22Rv1 (cell line): ENCODE measurements at regions not wholly inside any gene's neighbourhood (a gene's known extent, or its start where the extent isn't known, plus 50 kb on each side); places are given as distances from the start of the nearest gene placed in this dataset.

Experiments
- H3K27ac ChIP-seq: fragments of 450-650 bp; 2 replicates; pipeline ENCODE4 v1.5.1; 2017
- ZFX ChIP-seq: fragments of 450-650 bp; IDR thresholded peaks from 2 replicates; pipeline ENCODE4 v1.6.1; 2017; ENCODE audit warnings: antibody characterized with exemption, borderline replicate concordance
- TF ChIP-seq, protein P1 (sequence below): fragments of 450-650 bp; IDR thresholded peaks from 2 replicates; pipeline ENCODE4 v1.5.1; 2017; ENCODE audit warnings: mild to moderate bottlenecking

DNA sequence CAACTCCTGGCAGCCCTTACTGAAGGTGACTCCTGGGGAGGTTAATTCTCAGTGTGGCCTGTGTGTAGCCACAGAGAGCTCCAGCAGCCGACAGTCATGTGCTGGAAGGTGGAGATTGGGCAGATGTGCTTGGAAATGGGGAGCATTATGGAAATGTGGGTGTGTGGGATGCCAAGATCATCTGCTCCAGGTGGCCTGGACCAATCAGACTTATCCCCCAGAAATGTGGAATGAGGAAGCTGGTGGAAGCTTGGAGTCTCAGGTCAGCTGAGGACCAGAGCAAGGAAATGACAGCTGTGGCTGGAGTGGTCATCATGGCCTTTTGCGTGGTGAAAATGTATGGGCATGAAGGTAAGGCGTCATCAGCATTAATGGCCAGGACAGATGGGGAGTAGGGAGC is 234.0 kb downstream of the MIAT start:
- no peak overlapping the region for H3K27ac ChIP-seq
- TF ChIP-seq, protein P1, sequence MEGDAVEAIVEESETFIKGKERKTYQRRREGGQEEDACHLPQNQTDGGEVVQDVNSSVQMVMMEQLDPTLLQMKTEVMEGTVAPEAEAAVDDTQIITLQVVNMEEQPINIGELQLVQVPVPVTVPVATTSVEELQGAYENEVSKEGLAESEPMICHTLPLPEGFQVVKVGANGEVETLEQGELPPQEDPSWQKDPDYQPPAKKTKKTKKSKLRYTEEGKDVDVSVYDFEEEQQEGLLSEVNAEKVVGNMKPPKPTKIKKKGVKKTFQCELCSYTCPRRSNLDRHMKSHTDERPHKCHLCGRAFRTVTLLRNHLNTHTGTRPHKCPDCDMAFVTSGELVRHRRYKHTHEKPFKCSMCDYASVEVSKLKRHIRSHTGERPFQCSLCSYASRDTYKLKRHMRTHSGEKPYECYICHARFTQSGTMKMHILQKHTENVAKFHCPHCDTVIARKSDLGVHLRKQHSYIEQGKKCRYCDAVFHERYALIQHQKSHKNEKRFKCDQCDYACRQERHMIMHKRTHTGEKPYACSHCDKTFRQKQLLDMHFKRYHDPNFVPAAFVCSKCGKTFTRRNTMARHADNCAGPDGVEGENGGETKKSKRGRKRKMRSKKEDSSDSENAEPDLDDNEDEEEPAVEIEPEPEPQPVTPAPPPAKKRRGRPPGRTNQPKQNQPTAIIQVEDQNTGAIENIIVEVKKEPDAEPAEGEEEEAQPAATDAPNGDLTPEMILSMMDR = no peak
- TF ChIP-seq ZFX = no peak

DNA sequence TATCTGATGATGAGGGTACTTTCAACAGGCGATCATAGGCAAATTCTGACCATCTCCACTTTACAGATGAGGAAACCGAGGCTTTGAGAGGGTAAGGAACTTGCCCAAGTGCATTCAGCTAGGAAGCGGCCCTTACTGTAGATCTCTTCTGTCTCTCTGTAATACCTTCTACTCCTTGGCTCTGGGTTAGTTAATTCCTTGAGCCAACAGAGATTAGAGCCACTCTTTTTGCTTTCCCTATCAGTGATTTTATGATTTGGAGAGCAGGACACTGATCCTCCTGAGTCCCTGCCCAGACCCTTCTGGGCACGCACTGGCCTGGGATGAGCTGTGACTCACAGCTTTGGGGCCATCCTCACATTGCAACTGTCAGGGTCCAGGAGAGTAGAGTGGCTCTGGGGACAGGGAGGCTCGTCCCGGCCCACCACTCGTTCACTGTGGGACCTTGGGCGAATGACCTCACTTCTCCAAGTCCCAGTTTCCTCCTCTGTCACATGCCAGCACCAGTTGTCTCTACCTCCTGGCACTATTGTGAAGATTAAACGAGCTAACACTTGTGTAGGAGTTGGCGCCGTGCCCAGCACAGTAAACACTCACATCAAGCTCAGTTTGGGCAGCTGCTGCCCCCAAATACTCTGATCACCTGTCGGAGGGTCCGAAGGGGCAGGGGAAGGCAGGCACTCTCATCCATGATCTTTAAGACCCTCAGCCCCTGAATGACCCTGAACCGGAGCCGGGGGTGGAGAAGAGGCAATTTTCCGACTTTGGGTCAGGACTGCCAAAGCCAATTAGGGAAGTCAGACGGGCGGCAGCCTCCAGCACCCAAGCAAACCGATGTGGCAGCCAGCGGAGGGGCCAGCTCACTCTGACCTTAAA is 235.0 kb downstream of the MIAT start:
- no peak overlapping the region for H3K27ac ChIP-seq

DNA sequence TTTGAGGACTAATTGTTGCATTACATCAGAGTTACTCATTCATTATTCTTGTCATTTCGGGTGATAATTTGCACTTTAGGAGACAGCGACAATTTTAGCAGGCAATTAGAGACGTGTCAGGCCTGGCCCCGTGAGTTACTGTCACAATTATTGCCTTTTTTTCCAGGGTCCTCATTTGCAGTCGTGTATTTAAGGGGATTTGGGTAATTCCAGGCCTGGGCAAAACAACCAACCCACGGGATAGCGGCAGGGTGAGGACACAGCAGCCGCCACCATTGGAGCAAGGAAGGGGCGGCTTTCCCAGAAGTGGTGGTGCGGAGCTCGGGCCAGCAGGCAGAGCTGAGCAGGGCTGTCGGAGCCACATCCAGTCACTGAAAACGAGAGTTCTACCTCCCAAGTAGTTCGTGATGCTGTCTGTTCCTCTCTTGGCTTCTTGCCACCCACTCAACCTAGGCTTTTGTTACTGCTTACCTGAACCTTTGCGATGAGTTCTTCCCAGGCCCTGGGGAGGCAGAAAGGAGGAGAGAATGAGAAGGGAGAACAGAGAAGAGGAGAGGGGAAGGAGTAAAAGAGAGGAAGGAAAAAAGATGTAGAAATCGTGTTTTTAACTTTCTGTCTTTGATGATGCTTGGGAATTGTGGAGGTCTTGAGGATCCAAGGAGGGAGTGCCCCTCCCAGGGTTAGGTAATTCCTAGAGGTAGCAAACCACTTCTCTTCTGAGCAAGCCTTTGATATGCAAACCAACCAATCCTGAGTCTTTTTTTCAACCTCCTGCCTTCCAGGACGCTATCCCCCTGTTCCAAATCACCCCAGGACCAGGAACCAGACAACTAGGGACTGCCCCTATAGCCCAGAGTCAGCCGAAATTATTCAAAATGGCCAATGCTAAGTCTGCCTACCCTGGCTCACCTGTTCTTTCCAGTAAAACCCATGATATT is 236.1 kb downstream of the MIAT start:
- no peak overlapping the region for H3K27ac ChIP-seq
- TF ChIP-seq ZFX = no peak
- TF ChIP-seq, protein P1 = no peak

More for the DNA sequence above, 235.0 kb downstream of the MIAT start:
- TF ChIP-seq ZFX = no peak
- TF ChIP-seq, protein P1 = no peak

DNA sequence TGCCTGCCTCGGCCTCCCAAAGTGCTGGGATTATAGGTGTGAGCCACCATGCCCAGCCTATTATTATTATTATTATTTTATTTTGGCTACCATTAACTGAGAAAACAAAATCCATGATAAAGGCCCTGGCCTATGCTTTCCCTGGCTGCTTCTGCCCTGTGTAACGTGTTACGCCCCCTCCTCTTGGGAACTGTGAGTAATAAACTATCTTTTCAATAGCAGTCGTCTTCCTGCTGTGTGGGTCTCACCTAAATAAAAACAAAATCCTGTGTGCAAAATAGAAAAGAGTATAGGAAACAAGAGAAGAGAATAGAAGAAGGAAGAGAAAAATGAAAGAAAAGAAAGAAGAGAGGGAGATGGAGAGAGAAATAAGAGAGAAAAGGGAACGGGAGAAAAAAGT is 237.0 kb downstream of the MIAT start:
- no peak for TF ChIP-seq ZFX
- TF ChIP-seq, protein P1 = no peak

DNA sequence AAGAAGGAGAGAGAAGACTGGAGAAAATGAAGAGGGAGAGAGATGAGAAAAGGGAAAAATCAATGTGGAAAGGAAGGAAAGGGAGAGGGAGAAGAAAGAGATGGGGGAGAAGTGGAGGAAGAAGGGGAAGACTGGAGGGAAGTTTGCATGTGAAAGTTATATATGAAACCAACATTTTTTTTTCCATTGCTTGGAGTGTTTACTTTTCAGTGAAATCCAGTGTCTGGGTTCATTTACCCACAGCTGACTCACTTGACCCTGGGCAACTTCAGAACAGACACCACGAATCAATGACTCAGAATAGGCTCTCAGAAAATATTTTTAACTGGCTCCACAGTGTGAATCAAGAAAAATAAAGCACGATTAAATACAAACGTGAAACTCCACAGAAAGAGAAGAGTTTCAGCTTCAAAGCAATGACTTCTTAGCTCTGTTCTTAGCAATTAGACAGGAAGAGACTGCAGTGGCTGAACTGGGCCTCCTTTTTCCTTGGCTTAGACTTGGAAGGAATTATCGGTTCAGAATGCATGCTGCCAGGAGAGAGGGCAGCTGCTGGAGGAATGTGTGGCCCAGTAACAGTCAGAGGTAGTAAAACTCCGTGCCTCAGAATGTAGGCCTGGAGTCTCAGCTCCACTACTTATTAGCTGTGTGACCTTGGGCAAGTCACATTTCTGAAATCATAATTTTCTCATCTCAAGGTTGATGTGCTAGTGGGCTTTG is 237.5 kb downstream of the MIAT start:
- H3K27ac ChIP-seq = no peak overlapping the region
- TF ChIP-seq, protein P1 = no peak

More for the DNA sequence above, 237.0 kb downstream of the MIAT start:
- H3K27ac ChIP-seq = no peak overlapping the region

DNA sequence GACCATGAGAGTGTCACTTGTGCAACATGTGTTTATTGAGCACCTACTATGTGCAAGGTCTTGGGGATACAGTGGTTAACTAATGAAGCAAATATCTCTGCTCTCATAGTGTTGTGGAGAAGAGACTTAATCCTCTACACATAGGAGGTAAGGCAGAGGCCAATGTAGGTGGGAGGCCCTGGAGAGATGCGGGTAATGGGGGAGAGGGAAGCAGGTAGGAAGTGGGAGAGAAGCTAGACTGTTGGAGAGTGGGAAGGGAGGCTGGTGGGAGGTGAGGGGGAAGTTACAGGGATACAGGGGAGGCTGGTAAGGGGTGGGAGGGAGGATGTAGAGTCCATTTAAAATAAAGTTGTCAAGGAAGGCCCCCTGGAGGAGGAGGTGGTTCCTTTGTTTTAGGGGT is 240.0 kb downstream of the MIAT start:
- H3K27ac ChIP-seq = no peak overlapping the region
- TF ChIP-seq ZFX = no peak
- TF ChIP-seq, protein P1 = no peak
